GM23338 (cell line): ENCODE measurements at regions not wholly inside any gene's neighbourhood (a gene's known extent, or its start where the extent isn't known, plus 50 kb on each side); places are given as distances from the start of the nearest gene placed in this dataset.

Experiments used
- ATAC-seq: fragments of 200-7000 bp; cut with Tn5 transposase; 3 replicates; pipeline ENCODE4 v1.9.1; 2020
- DNase-seq: peaks from one replicate; pipeline ENCODE4 v3.0.0-alpha.2; 2015; ENCODE audit warnings: low spot score
- H2AFZ ChIP-seq: fragments of 200-600 bp; sonication (generic); 2 replicates; pipeline ENCODE4 v1.8.0; 2016; ENCODE audit warnings: antibody characterized with exemption, mild to moderate bottlenecking, moderate library complexity
- H3F3A ChIP-seq: fragments of 200-600 bp; sonication (generic); replicated peaks from 2 replicates; pipeline ENCODE4 v1.8.0; 2017; ENCODE audit warnings: antibody characterized with exemption, mixed run types, low read depth
- H3K27ac ChIP-seq: fragments of 200-600 bp; sonication (generic); 2 replicates; pipeline ENCODE4 v1.6.1; 2016; ENCODE audit warnings: low read depth
- H3K27me3 ChIP-seq: fragments of 200-600 bp; sonication (generic); 2 replicates; pipeline ENCODE4 v1.8.0; 2016; ENCODE audit warnings: mild to moderate bottlenecking, mixed run types, moderate library complexity; ENCODE audit not compliant: insufficient read depth
- H3K36me3 ChIP-seq: fragments of 200-600 bp; sonication (generic); 2 replicates; pipeline ENCODE4 v1.8.0; 2016; ENCODE audit warnings: mild to moderate bottlenecking; ENCODE audit not compliant: insufficient read depth
- H3K4me1 ChIP-seq: fragments of 200-600 bp; sonication (generic); 2 replicates; pipeline ENCODE4 v1.8.0; 2016; ENCODE audit warnings: mild to moderate bottlenecking, moderate library complexity; ENCODE audit not compliant: insufficient read depth
- H3K4me2 ChIP-seq: fragments of 200-600 bp; sonication (generic); 2 replicates; pipeline ENCODE4 v1.7.1; 2017; ENCODE audit warnings: mixed run types
- H3K4me3 ChIP-seq: fragments of 200-600 bp; sonication (generic); 2 replicates; pipeline ENCODE4 v1.6.1; 2016; ENCODE audit warnings: mixed run types
- H3K79me2 ChIP-seq: fragments of 200-600 bp; sonication (generic); replicated peaks from 2 replicates; pipeline ENCODE4 v1.8.0; 2017; ENCODE audit warnings: mild to moderate bottlenecking; ENCODE audit not compliant: insufficient read depth
- H3K9me2 ChIP-seq: fragments of 200-600 bp; sonication (generic); 2 replicates; pipeline ENCODE4 v1.8.0; 2017; ENCODE audit not compliant: insufficient read depth
- H4K20me1 ChIP-seq: fragments of 200-600 bp; sonication (generic); replicated peaks from 2 replicates; pipeline ENCODE4 v1.8.0; 2017; ENCODE audit warnings: mild to moderate bottlenecking; ENCODE audit not compliant: insufficient read depth
- H3K27ac Mint-ChIP-seq: 2 replicates; pipeline ENCODE4 v1.8.0; 2020; ENCODE audit warnings: inconsistent platforms, mild to moderate bottlenecking, moderate library complexity, mixed read lengths
- H3K27me3 Mint-ChIP-seq: 3 replicates; pipeline ENCODE4 v1.8.0; 2022; ENCODE audit warnings: low read depth, mild to moderate bottlenecking, moderate library complexity, mixed read lengths, inconsistent platforms; ENCODE audit not compliant: insufficient read depth, poor library complexity
- H3K36me3 Mint-ChIP-seq: 3 replicates; pipeline ENCODE4 v1.8.0; 2021; ENCODE audit warnings: low read depth, mild to moderate bottlenecking, inconsistent platforms, moderate library complexity, mixed read lengths
- H3K4me1 Mint-ChIP-seq: 3 replicates; pipeline ENCODE4 v1.8.0; 2020; ENCODE audit warnings: mild to moderate bottlenecking, inconsistent platforms, mixed read lengths
- H3K4me3 Mint-ChIP-seq: 3 replicates; pipeline ENCODE4 v1.8.0; 2021; ENCODE audit warnings: moderate library complexity, mild to moderate bottlenecking, inconsistent platforms, mixed read lengths
- H3K9me3 Mint-ChIP-seq: 3 replicates; pipeline ENCODE4 v1.8.0; 2020; ENCODE audit warnings: moderate library complexity, mild to moderate bottlenecking, inconsistent platforms, mixed read lengths
- CREB1 ChIP-seq: fragments of 250-450 bp; sonication (Bioruptor Pico); IDR thresholded peaks from 2 replicates; pipeline ENCODE4 v1.5.0; 2020; ENCODE audit warnings: low read depth, mild to moderate bottlenecking, moderate library complexity
- JUNB ChIP-seq: IDR thresholded peaks from one replicate; pipeline ENCODE4 v1.6.1; 2016; ENCODE audit warnings: antibody characterized with exemption; ENCODE audit not compliant: unreplicated experiment
- POLR2AphosphoS5 ChIP-seq: IDR thresholded peaks from 2 replicates; pipeline ENCODE4 v1.6.1; 2016; ENCODE audit warnings: antibody characterized with exemption, low read depth
- STAT1 ChIP-seq: IDR thresholded peaks from one replicate; pipeline ENCODE4 v1.6.1; 2016; ENCODE audit warnings: antibody characterized with exemption; ENCODE audit not compliant: unreplicated experiment
- ZNF114 ChIP-seq: fragments of 250-450 bp; sonication (Bioruptor Pico); IDR thresholded peaks from 2 replicates; pipeline ENCODE4 v1.5.0; 2020; ENCODE audit warnings: mild to moderate bottlenecking, moderate library complexity
- ZNF331 ChIP-seq: fragments of 250-450 bp; sonication (Bioruptor Pico); IDR thresholded peaks from 2 replicates; pipeline ENCODE4 v1.5.0; 2020; ENCODE audit warnings: low read depth, mild to moderate bottlenecking, moderate library complexity
- TF ChIP-seq, protein P1 (sequence below): fragments of 250-450 bp; sonication (Bioruptor Pico); IDR thresholded peaks from 2 replicates; pipeline ENCODE4 v1.5.0; 2020; ENCODE audit warnings: mild to moderate bottlenecking, moderate library complexity
- TF ChIP-seq, protein P2 (sequence below), 2 experiments: fragments of 200-600 bp in 1 of 2; sonication (generic) in 1 of 2; conservative IDR thresholded peaks; 2 replicates each; pipeline versions ENCODE4 v1.5.1 to v1.6.1; 2016 to 2017; ENCODE audit warnings: antibody characterized with exemption in 2 of 2, low read depth in 2 of 2, mild to moderate bottlenecking in 2 of 2, moderate library complexity in 1 of 2
- TF ChIP-seq, protein P3 (sequence below): IDR thresholded peaks from 2 replicates; pipeline ENCODE4 v1.6.1; 2016; ENCODE audit warnings: antibody characterized with exemption
- TF ChIP-seq, protein P4 (sequence below): IDR thresholded peaks from one replicate; pipeline ENCODE4 v1.6.1; 2018; ENCODE audit warnings: antibody characterized with exemption; ENCODE audit not compliant: unreplicated experiment

DNA sequence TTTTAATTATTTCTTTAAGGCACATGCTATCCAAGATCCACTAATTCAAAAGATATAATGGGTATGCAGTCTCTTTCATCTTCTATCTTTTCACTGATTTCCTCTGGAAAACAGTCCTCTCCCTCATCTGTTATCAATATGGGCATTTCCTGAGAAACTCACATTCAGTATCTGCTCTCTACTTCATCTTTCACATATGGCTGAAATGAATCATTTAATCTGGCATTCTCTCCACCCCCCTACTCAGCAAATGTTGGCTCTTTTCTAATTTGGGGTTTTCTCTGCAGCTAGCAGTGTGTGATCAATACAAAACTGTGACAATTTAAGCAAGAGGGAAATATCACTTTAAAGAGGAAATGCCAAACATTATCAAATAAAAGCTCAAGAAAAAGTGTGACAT is 157.1 kb upstream of the TMTC1 start:
- H3K79me2 ChIP-seq = no peaks in the 10 kb centered on the region
- H3K27ac ChIP-seq = no peak overlapping the region
- no peaks in the 10 kb centered on the region for H3K4me1 Mint-ChIP-seq
- no peak overlapping the region for H3K4me3 ChIP-seq
- no peaks in the 10 kb centered on the region for H3F3A ChIP-seq
- no peaks in the 10 kb centered on the region for H3K36me3 ChIP-seq
- ATAC-seq = no peak
- H3K4me3 Mint-ChIP-seq = no peak overlapping the region
- peaks cover 6% of the 10 kb centered on the region; the same call in 1 of the 3 replicates for H3K9me3 Mint-ChIP-seq
- no peak for DNase-seq
- no peaks in the 10 kb centered on the region for H3K27me3 Mint-ChIP-seq
- H2AFZ ChIP-seq = no peak overlapping the region
- TF ChIP-seq POLR2AphosphoS5 = no peak
- no peaks in the 10 kb centered on the region for H3K4me1 ChIP-seq
- no peak overlapping the region for H3K27ac Mint-ChIP-seq
- no peaks in the 10 kb centered on the region for H4K20me1 ChIP-seq
- H3K9me2 ChIP-seq = peaks cover 9% of the 10 kb centered on the region; the same call in 1 of the 2 replicates
- no peak overlapping the region for H3K4me2 ChIP-seq
- H3K27me3 ChIP-seq = no peaks in the 10 kb centered on the region
- peaks cover 5% of the 10 kb centered on the region; the same call in 2 of the 3 replicates for H3K36me3 Mint-ChIP-seq

DNA sequence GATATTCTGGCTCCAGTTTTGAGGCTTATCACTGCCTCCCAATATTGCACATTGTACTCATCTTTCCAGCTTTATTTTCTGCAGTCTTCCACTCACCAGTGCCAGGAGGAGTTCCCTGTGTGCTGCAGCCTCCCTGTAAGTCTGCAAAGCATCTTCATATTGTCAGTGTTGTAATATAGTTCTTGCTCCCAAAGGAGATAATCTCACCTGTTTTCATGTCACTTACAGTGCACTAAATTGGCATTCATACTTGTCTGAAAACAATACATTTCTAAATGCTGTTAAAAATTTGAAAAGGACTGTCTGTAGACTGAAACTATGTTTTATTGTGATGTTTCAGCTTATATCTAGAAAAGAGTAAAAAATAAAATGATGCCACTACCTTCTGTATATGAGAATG is 146.8 kb upstream of the TMTC1 start:
- no peaks in the 10 kb centered on the region for H3F3A ChIP-seq
- ATAC-seq = no peak
- TF ChIP-seq STAT1 (no peak), ZNF331 (CRISPR knock-in tag) (no peak), POLR2AphosphoS5 (no peak), JUNB (no peak), ZNF114 (no peak), CREB1 (no peak)
- TF ChIP-seq, protein P1, sequence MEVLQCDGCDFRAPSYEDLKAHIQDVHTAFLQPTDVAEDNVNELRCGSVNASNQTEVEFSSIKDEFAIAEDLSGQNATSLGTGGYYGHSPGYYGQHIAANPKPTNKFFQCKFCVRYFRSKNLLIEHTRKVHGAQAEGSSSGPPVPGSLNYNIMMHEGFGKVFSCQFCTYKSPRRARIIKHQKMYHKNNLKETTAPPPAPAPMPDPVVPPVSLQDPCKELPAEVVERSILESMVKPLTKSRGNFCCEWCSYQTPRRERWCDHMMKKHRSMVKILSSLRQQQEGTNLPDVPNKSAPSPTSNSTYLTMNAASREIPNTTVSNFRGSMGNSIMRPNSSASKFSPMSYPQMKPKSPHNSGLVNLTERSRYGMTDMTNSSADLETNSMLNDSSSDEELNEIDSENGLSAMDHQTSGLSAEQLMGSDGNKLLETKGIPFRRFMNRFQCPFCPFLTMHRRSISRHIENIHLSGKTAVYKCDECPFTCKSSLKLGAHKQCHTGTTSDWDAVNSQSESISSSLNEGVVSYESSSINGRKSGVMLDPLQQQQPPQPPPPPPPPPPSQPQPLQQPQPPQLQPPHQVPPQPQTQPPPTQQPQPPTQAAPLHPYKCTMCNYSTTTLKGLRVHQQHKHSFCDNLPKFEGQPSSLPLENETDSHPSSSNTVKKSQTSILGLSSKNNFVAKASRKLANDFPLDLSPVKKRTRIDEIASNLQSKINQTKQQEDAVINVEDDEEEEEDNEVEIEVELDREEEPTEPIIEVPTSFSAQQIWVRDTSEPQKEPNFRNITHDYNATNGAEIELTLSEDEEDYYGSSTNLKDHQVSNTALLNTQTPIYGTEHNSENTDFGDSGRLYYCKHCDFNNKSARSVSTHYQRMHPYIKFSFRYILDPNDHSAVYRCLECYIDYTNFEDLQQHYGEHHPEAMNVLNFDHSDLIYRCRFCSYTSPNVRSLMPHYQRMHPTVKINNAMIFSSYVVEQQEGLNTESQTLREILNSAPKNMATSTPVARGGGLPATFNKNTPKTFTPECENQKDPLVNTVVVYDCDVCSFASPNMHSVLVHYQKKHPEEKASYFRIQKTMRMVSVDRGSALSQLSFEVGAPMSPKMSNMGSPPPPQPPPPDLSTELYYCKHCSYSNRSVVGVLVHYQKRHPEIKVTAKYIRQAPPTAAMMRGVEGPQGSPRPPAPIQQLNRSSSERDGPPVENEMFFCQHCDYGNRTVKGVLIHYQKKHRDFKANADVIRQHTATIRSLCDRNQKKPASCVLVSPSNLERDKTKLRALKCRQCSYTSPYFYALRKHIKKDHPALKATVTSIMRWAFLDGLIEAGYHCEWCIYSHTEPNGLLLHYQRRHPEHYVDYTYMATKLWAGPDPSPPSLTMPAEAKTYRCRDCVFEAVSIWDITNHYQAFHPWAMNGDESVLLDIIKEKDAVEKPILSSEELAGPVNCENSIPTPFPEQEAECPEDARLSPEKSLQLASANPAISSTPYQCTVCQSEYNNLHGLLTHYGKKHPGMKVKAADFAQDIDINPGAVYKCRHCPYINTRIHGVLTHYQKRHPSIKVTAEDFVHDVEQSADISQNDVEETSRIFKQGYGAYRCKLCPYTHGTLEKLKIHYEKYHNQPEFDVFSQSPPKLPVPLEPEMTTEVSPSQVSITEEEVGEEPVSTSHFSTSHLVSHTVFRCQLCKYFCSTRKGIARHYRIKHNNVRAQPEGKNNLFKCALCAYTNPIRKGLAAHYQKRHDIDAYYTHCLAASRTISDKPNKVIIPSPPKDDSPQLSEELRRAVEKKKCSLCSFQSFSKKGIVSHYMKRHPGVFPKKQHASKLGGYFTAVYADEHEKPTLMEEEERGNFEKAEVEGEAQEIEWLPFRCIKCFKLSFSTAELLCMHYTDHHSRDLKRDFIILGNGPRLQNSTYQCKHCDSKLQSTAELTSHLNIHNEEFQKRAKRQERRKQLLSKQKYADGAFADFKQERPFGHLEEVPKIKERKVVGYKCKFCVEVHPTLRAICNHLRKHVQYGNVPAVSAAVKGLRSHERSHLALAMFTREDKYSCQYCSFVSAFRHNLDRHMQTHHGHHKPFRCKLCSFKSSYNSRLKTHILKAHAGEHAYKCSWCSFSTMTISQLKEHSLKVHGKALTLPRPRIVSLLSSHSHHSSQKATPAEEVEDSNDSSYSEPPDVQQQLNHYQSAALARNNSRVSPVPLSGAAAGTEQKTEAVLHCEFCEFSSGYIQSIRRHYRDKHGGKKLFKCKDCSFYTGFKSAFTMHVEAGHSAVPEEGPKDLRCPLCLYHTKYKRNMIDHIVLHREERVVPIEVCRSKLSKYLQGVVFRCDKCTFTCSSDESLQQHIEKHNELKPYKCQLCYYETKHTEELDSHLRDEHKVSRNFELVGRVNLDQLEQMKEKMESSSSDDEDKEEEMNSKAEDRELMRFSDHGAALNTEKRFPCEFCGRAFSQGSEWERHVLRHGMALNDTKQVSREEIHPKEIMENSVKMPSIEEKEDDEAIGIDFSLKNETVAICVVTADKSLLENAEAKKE (CRISPR knock-in tag) = no peak
- TF ChIP-seq, protein P2, sequence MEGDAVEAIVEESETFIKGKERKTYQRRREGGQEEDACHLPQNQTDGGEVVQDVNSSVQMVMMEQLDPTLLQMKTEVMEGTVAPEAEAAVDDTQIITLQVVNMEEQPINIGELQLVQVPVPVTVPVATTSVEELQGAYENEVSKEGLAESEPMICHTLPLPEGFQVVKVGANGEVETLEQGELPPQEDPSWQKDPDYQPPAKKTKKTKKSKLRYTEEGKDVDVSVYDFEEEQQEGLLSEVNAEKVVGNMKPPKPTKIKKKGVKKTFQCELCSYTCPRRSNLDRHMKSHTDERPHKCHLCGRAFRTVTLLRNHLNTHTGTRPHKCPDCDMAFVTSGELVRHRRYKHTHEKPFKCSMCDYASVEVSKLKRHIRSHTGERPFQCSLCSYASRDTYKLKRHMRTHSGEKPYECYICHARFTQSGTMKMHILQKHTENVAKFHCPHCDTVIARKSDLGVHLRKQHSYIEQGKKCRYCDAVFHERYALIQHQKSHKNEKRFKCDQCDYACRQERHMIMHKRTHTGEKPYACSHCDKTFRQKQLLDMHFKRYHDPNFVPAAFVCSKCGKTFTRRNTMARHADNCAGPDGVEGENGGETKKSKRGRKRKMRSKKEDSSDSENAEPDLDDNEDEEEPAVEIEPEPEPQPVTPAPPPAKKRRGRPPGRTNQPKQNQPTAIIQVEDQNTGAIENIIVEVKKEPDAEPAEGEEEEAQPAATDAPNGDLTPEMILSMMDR (conservative IDR thresholded peaks at IDR 0.05; ENCODE audit: low read depth in 2 of 2) = no peak
- TF ChIP-seq, protein P3, sequence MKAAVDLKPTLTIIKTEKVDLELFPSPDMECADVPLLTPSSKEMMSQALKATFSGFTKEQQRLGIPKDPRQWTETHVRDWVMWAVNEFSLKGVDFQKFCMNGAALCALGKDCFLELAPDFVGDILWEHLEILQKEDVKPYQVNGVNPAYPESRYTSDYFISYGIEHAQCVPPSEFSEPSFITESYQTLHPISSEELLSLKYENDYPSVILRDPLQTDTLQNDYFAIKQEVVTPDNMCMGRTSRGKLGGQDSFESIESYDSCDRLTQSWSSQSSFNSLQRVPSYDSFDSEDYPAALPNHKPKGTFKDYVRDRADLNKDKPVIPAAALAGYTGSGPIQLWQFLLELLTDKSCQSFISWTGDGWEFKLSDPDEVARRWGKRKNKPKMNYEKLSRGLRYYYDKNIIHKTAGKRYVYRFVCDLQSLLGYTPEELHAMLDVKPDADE = no peak
- TF ChIP-seq, protein P4, sequence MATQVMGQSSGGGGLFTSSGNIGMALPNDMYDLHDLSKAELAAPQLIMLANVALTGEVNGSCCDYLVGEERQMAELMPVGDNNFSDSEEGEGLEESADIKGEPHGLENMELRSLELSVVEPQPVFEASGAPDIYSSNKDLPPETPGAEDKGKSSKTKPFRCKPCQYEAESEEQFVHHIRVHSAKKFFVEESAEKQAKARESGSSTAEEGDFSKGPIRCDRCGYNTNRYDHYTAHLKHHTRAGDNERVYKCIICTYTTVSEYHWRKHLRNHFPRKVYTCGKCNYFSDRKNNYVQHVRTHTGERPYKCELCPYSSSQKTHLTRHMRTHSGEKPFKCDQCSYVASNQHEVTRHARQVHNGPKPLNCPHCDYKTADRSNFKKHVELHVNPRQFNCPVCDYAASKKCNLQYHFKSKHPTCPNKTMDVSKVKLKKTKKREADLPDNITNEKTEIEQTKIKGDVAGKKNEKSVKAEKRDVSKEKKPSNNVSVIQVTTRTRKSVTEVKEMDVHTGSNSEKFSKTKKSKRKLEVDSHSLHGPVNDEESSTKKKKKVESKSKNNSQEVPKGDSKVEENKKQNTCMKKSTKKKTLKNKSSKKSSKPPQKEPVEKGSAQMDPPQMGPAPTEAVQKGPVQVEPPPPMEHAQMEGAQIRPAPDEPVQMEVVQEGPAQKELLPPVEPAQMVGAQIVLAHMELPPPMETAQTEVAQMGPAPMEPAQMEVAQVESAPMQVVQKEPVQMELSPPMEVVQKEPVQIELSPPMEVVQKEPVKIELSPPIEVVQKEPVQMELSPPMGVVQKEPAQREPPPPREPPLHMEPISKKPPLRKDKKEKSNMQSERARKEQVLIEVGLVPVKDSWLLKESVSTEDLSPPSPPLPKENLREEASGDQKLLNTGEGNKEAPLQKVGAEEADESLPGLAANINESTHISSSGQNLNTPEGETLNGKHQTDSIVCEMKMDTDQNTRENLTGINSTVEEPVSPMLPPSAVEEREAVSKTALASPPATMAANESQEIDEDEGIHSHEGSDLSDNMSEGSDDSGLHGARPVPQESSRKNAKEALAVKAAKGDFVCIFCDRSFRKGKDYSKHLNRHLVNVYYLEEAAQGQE = no peak

More for the DNA sequence above, 146.8 kb upstream of the TMTC1 start:
- Histone ChIP-seq H3K9me2 (0 out of 2 replicates have a peak, but pooled peaks cover 9% of the 10 kb centered on the region), H3K36me3 (no peaks in the 10 kb centered on the region), H3K4me3 (no peak overlapping the region), H3K4me1 (no peaks in the 10 kb centered on the region), H3K4me2 (no peak overlapping the region), H4K20me1 (no peaks in the 10 kb centered on the region), H3K27me3 (no peaks in the 10 kb centered on the region), H2AFZ (no peak overlapping the region), H3K27ac (no peak overlapping the region), H3K79me2 (no peaks in the 10 kb centered on the region)
- no peaks in the 10 kb centered on the region for H3K9me3 Mint-ChIP-seq
- DNase-seq = no peak
- no peaks in the 10 kb centered on the region for H3K27me3 Mint-ChIP-seq
- H3K27ac Mint-ChIP-seq = no peak overlapping the region
- H3K36me3 Mint-ChIP-seq = no peaks in the 10 kb centered on the region
- H3K4me3 Mint-ChIP-seq = no peak overlapping the region
- 0 out of 3 replicates have a peak, but pooled peaks cover 2% of the 10 kb centered on the region for H3K4me1 Mint-ChIP-seq
